Prostate gland (tissue), 2 donors: ENCODE measurements at regions not wholly inside any gene's neighbourhood (a gene's known extent, or its start where the extent isn't known, plus 50 kb on each side); places are given as distances from the start of the nearest gene placed in this dataset.

ENCODE experiments used
- DNase-seq: peaks from one replicate; pipeline ENCODE4 v3.0.0-alpha.2; 2019; ENCODE audit warnings: low spot score
- H3K27ac ChIP-seq, 2 donors: fragments of 200-600 bp; sonication (generic); 2 replicates each; pipeline ENCODE4 v1.5.1; 2017 to 2019
- H3K27me3 ChIP-seq: fragments of 200-600 bp; sonication (generic); replicated peaks from 2 replicates; pipeline ENCODE4 v1.5.1; 2019; ENCODE audit not compliant: insufficient read depth
- H3K36me3 ChIP-seq, 2 donors: fragments of 200-600 bp; sonication (generic); 1 replicate in 1 of 2; 2 replicates in 1 of 2; pipeline versions ENCODE4 v1.5.1 to v1.8.1; 2017 to 2019
- H3K4me1 ChIP-seq: fragments of 200-600 bp; sonication (generic); replicated peaks from 2 replicates; pipeline ENCODE4 v1.5.1; 2019
- H3K4me3 ChIP-seq, 2 donors: fragments of 200-600 bp; sonication (generic); 2 replicates each; pipeline ENCODE4 v1.5.1; 2017 to 2019
- H3K9me3 ChIP-seq: fragments of 200-600 bp; sonication (generic); 2 replicates; pipeline ENCODE4 v1.5.1; 2017
- CTCF ChIP-seq, 4 experiments: fragments of 200-600 bp in 2 of 4; fragments of 450-650 bp in 2 of 4; sonication (generic) in 2 of 4; IDR thresholded peaks; 1 replicate in 3 of 4; 2 replicates in 1 of 4; pipeline ENCODE4 v1.5.1; 2016 to 2019; ENCODE audit warnings: antibody characterized with exemption in 4 of 4, mild to moderate bottlenecking in 2 of 4, moderate library complexity in 2 of 4
- POLR2A ChIP-seq: fragments of 450-650 bp; IDR thresholded peaks from one replicate; pipeline ENCODE4 v1.6.1; 2016; ENCODE audit warnings: antibody characterized with exemption, mild to moderate bottlenecking
- POLR2AphosphoS5 ChIP-seq: sonication (generic); formaldehyde crosslinking; IDR thresholded peaks from one replicate; pipeline ENCODE4 v1.6.1; 2017; ENCODE audit warnings: antibody characterized with exemption
- WGBS: methylation state at CpG from one replicate; pipeline ENCODE4 v1.1.5; 2018; 5-methylcytosine and 5-hydroxymethylcytosine counted together
- intact Hi-C: fragments of 100-400 bp; cut with DNase I; formaldehyde crosslinking; loops from one replicate; pipeline ENCODE4 v1.14.2; 2022

- no peaks in the 10 kb centered on the region for H3K4me1 ChIP-seq
- no peak overlapping the region for H3K27ac ChIP-seq
- intact Hi-C loops, result no loop called here
- H3K9me3 ChIP-seq, result no peaks in the 10 kb centered on the region
- no peaks in the 10 kb centered on the region for H3K36me3 ChIP-seq
- no peak for DNase-seq
- TF ChIP-seq POLR2A, result no peak
- TF ChIP-seq CTCF (IDR thresholded peaks at IDR 0.05), result no peak
- no peak for TF ChIP-seq POLR2AphosphoS5
- H3K27me3 ChIP-seq, result no peaks in the 10 kb centered on the region
- WGBS, result 68% methylated on average over 5 of the region's 5 CpGs
- no peak overlapping the region for H3K4me3 ChIP-seq
These were observed 83.5 kb upstream of the ASAP2 start for GRCh38 chr2:9123069-9123468.

- 88% methylated on average over 8 of the region's 8 CpGs for WGBS
- no peak for TF ChIP-seq CTCF (IDR thresholded peaks at IDR 0.05)
- TF ChIP-seq POLR2A, result no peak
- TF ChIP-seq POLR2AphosphoS5, result no peak
- intact Hi-C loops, result no loop called here
- no peaks in the 10 kb centered on the region for H3K4me1 ChIP-seq
- H3K9me3 ChIP-seq, result no peaks in the 10 kb centered on the region
- no peak overlapping the region for H3K27ac ChIP-seq
- H3K27me3 ChIP-seq, result no peaks in the 10 kb centered on the region
- no peak overlapping the region for H3K4me3 ChIP-seq
- no peaks in the 10 kb centered on the region for H3K36me3 ChIP-seq
- DNase-seq, result no peak
These were observed 84.2 kb upstream of the ASAP2 start for GRCh38 chr2:9122367-9122766.

GRCh38 chr2:9118383-9118960, 88.1 kb upstream of the ASAP2 start:
- no peak for DNase-seq
- no peak for TF ChIP-seq CTCF (IDR thresholded peaks at IDR 0.05)
- TF ChIP-seq POLR2A, result no peak
- TF ChIP-seq POLR2AphosphoS5, result no peak
- Histone ChIP-seq H3K4me3 (no peak overlapping the region), H3K36me3 (no peaks in the 10 kb centered on the region), H3K27me3 (no peaks in the 10 kb centered on the region), H3K9me3 (no peaks in the 10 kb centered on the region), H3K27ac (no peak overlapping the region), H3K4me1 (no peaks in the 10 kb centered on the region)
- intact Hi-C loops, result no loop called here
- 90% methylated on average over 11 of the region's 11 CpGs for WGBS

GRCh38 chr2:9115229-9115628, 91.4 kb upstream of the ASAP2 start:
- Histone ChIP-seq H3K9me3 (no peaks in the 10 kb centered on the region), H3K36me3 (no peaks in the 10 kb centered on the region), H3K27ac (no peak overlapping the region), H3K4me3 (no peak overlapping the region), H3K4me1 (no peaks in the 10 kb centered on the region), H3K27me3 (no peaks in the 10 kb centered on the region)
- no peak for DNase-seq
- 89% methylated on average over 2 of the region's 2 CpGs for WGBS
- no peak for TF ChIP-seq CTCF (IDR thresholded peaks at IDR 0.05)
- intact Hi-C loops, result no loop called here

- intact Hi-C loops, result no loop called here
- DNase-seq, result no peak
These were observed 92.2 kb upstream of the ASAP2 start for GRCh38 chr2:9114458-9114857.

More at GRCh38 chr2:9114458-9114857, 92.2 kb upstream of the ASAP2 start:
- no peak overlapping the region for H3K4me3 ChIP-seq
- H3K27ac ChIP-seq, result no peak overlapping the region
- H3K9me3 ChIP-seq, result no peaks in the 10 kb centered on the region
- no peaks in the 10 kb centered on the region for H3K4me1 ChIP-seq
- no peaks in the 10 kb centered on the region for H3K36me3 ChIP-seq
- TF ChIP-seq POLR2AphosphoS5, result no peak
- no peak for TF ChIP-seq POLR2A
- no peak for TF ChIP-seq CTCF (IDR thresholded peaks at IDR 0.05)
- no peaks in the 10 kb centered on the region for H3K27me3 ChIP-seq
- 74% methylated on average over 3 of the region's 3 CpGs for WGBS
